Fibroblast of upper back skin (primary cell): ENCODE measurements at regions not wholly inside any gene's neighbourhood (a gene's known extent, or its start where the extent isn't known, plus 50 kb on each side); places are given as distances from the start of the nearest gene placed in this dataset.
A peak's percentile ranks its signal among the peaks of the same experiment; 100 is the strongest.
"Not testable (repeated sequence)": the region's sequence is repeated elsewhere in the genome, so short reads cannot be mapped to it uniquely, and the experiment has no call there.

ENCODE experiments used
- DNase-seq: peaks from one replicate; pipeline ENCODE4 v3.0.0-alpha.2; 2013

- no peak for DNase-seq
Observed at GRCh38 chr2:12612168-12612567, 104.6 kb upstream of the TRIB2 start.

GRCh38 chr2:12612671-12613070, 104.1 kb upstream of the TRIB2 start:
- no peak for DNase-seq

- DNase-seq = no peak
Observed at GRCh38 chr2:12613137-12613835, 103.5 kb upstream of the TRIB2 start.

- no peak for DNase-seq
Observed at GRCh38 chr2:12615509-12615908, 101.2 kb upstream of the TRIB2 start.

GRCh38 chr2:12616456-12617156, 100.1 kb upstream of the TRIB2 start:
- no peak for DNase-seq

GRCh38 chr2:12617366-12617765, 99.4 kb upstream of the TRIB2 start:
- DNase-seq = no peak

- no peak for DNase-seq
Observed at GRCh38 chr2:12617853-12618252, 98.9 kb upstream of the TRIB2 start.

- no peak for DNase-seq
Observed at GRCh38 chr2:12618576-12618975, 98.2 kb upstream of the TRIB2 start.

GRCh38 chr2:12619975-12620374, 96.8 kb upstream of the TRIB2 start:
- peak; percentile 92 for DNase-seq

GRCh38 chr2:12620759-12621158, 96.0 kb upstream of the TRIB2 start:
- no peak for DNase-seq

- DNase-seq = no peak
Observed at GRCh38 chr2:12623051-12623450, 93.7 kb upstream of the TRIB2 start.

GRCh38 chr2:12624384-12624783, 92.4 kb upstream of the TRIB2 start:
- DNase-seq = no peak

- no peak for DNase-seq
Observed at GRCh38 chr2:12624905-12625598, 91.7 kb upstream of the TRIB2 start.

- DNase-seq = not testable (repeated sequence)
Observed at GRCh38 chr2:12628541-12628940, 88.2 kb upstream of the TRIB2 start.

GRCh38 chr2:12636837-12637581, 79.7 kb upstream of the TRIB2 start:
- peak; percentile 28 for DNase-seq

GRCh38 chr2:12637754-12638153, 79.0 kb upstream of the TRIB2 start:
- DNase-seq = peak; percentile 18

GRCh38 chr2:12641441-12641840, 75.3 kb upstream of the TRIB2 start:
- DNase-seq = no peak

GRCh38 chr2:12642332-12642731, 74.4 kb upstream of the TRIB2 start:
- no peak for DNase-seq

GRCh38 chr2:12642859-12643258, 73.9 kb upstream of the TRIB2 start:
- no peak for DNase-seq

GRCh38 chr2:12649602-12650400, 66.9 kb upstream of the TRIB2 start:
- peak; percentile 25 for DNase-seq

GRCh38 chr2:12651641-12652040, 65.1 kb upstream of the TRIB2 start:
- DNase-seq = no peak

GRCh38 chr2:12652723-12653122, 64.0 kb upstream of the TRIB2 start:
- no peak for DNase-seq
